ENCODE measurements at regions not wholly inside any gene's neighbourhood (a gene's known extent, or its start where the extent isn't known, plus 50 kb on each side); places are given as distances from the start of the nearest gene placed in this dataset.

DNA sequence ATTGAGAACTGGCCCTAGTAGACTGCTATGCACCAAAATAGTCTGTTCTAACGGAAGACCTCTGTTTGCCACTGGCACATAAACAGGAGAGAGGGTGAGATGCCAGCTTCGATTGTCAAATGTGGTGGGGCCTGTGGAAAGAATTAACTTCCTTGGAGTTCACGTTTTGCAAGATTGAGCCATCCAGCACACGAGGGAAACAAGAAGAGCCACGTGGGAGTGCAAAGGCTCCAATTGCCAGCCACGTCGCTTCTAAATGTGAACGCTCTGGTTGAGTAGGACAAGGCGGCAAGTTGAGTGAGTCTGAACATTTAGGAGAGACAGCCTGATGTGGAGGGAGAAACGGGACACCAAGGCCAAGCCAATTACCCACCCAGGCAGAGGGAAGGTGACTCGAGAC is 409.1 kb downstream of the FGF9 start:
- no peak for TF ChIP-seq CTCF (IDR thresholded peaks at IDR 0.05; ENCODE audit: extremely low read depth, insufficient read depth, missing control alignments)
- in situ Hi-C loops (cut with MboI; ENCODE audit: low pct_unique_long_range_greater_than_20kb, low sequenced_read_pairs, unreplicated experiment): no loop called here
- no peak for DNase-seq (ENCODE audit: low spot score)

GRCh38 chr13:22080832-22081231 is 410.0 kb downstream of the FGF9 start:
- DNase-seq (ENCODE audit: low spot score): no peak
- in situ Hi-C loops (cut with MboI; ENCODE audit: low pct_unique_long_range_greater_than_20kb, low sequenced_read_pairs, unreplicated experiment): no loop called here
- TF ChIP-seq CTCF (IDR thresholded peaks at IDR 0.05; ENCODE audit: extremely low read depth, insufficient read depth, missing control alignments): no peak

DNA sequence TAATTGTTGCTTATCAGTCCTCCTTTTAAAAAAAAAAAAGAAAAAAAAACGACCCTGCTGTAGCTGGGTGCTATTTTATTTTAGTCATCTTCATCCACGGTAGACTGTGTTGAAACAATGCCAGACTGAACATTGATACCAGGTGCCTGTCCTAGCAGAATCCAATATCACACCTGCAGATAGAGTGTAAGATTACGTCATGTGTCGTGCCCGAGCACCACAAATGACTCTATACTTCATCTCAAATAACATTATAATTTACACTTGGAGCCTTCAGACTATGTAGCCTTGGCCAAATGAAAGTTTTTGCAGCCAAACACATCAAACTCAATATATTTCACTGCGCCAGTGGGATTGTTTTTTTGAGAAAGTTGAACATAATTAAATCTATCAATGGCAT is 410.6 kb downstream of the FGF9 start:
- TF ChIP-seq CTCF (IDR thresholded peaks at IDR 0.05; ENCODE audit: extremely low read depth, insufficient read depth, missing control alignments): no peak
- no peak for DNase-seq (ENCODE audit: low spot score)
- in situ Hi-C loops (cut with MboI; ENCODE audit: low pct_unique_long_range_greater_than_20kb, low sequenced_read_pairs, unreplicated experiment): no loop called here

DNA sequence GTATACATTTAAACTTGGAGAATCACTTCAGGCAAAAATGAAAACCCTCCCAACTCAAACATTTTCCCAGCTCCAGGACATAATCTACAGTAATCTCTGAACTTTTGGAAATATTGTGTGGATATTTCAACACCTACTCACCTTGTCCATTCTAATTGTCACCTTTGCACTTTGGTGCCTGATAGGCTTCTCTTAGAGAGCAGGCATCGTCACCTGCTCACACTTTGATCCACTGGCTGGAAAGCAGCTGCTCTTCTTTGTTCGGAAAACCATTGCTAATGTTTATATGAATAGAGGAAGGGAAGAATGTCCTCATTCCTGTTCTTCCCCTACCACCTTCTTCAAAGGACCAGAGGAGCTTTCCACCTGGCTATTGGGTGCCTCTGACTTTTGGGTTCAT is 411.2 kb downstream of the FGF9 start:
- TF ChIP-seq CTCF (IDR thresholded peaks at IDR 0.05; ENCODE audit: extremely low read depth, insufficient read depth, missing control alignments): no peak
- in situ Hi-C loops (cut with MboI; ENCODE audit: low pct_unique_long_range_greater_than_20kb, low sequenced_read_pairs, unreplicated experiment): no loop called here
- no peak for DNase-seq (ENCODE audit: low spot score)

- no peak for TF ChIP-seq CTCF (IDR thresholded peaks at IDR 0.05; ENCODE audit: extremely low read depth, insufficient read depth, missing control alignments)
- in situ Hi-C loops (cut with MboI; ENCODE audit: low pct_unique_long_range_greater_than_20kb, low sequenced_read_pairs, unreplicated experiment): no loop called here
- DNase-seq (ENCODE audit: low spot score): no peak
Measured at GRCh38 chr13:22082437-22083100, 411.7 kb downstream of the FGF9 start.

DNA sequence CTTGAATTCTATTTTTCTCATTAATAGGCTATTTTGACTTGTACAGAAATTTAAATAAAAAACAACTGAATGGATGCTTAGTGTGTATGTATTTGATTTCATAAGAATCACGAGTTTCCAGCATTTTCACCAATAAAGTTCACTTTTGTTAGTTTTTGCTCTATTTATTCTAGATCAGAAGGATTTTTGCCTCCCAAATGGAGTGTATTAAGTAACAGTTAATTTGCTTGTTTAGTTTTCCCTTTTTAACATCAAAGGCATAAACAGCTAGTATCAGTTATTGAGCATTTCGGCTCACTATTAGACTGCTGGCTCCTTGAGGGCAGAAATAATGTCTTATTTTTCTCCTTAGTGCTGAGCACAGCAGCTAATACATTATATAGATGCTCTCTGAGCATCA is 414.1 kb downstream of the FGF9 start:
- no peak for DNase-seq (ENCODE audit: low spot score)
- in situ Hi-C loops (cut with MboI; ENCODE audit: low pct_unique_long_range_greater_than_20kb, low sequenced_read_pairs, unreplicated experiment): no loop called here
- TF ChIP-seq CTCF (IDR thresholded peaks at IDR 0.05; ENCODE audit: extremely low read depth, insufficient read depth, missing control alignments): no peak

All from GM13977 (cell line).